Hepatocyte (in vitro differentiated cells): ENCODE measurements at regions not wholly inside any gene's neighbourhood (a gene's known extent, or its start where the extent isn't known, plus 50 kb on each side); places are given as distances from the start of the nearest gene placed in this dataset.

ENCODE experiments used
- DNase-seq: peaks from one replicate; pipeline ENCODE4 v3.0.0-alpha.2; 2016; ENCODE audit warnings: low spot score
- H2AFZ ChIP-seq: fragments of 200-600 bp; sonication (generic); 2 replicates; pipeline ENCODE4 v1.6.0; 2016; ENCODE audit warnings: antibody characterized with exemption, mild to moderate bottlenecking
- H3K27ac ChIP-seq: fragments of 200-600 bp; sonication (generic); 2 replicates; pipeline ENCODE4 v1.5.1; 2016; ENCODE audit warnings: mild to moderate bottlenecking
- H3K27me3 ChIP-seq: fragments of 200-600 bp; sonication (generic); 2 replicates; pipeline ENCODE4 v1.6.1; 2016
- H3K36me3 ChIP-seq: fragments of 200-600 bp; sonication (generic); replicated peaks from 2 replicates; pipeline ENCODE4 v1.5.1; 2016; ENCODE audit warnings: low read depth; ENCODE audit not compliant: insufficient read depth
- H3K4me1 ChIP-seq: fragments of 200-600 bp; sonication (generic); 2 replicates; pipeline ENCODE4 v1.5.1; 2016; ENCODE audit warnings: mild to moderate bottlenecking, moderate library complexity; ENCODE audit not compliant: insufficient read depth
- H3K4me2 ChIP-seq: fragments of 200-600 bp; sonication (generic); 2 replicates; pipeline ENCODE4 v1.6.0; 2016
- H3K4me3 ChIP-seq: fragments of 200-600 bp; sonication (generic); 2 replicates; pipeline ENCODE4 v1.5.1; 2016; ENCODE audit warnings: mild to moderate bottlenecking
- H3K79me2 ChIP-seq: fragments of 200-600 bp; sonication (generic); 2 replicates; pipeline ENCODE4 v1.6.0; 2017; ENCODE audit warnings: mild to moderate bottlenecking
- H3K9me2 ChIP-seq: fragments of 200-600 bp; sonication (generic); replicated peaks from 2 replicates; pipeline ENCODE4 v1.6.0; 2017; ENCODE audit warnings: mild to moderate bottlenecking; ENCODE audit not compliant: insufficient read depth
- H3K9me3 ChIP-seq: fragments of 200-600 bp; sonication (generic); 2 replicates; pipeline ENCODE4 v1.5.1; 2016; ENCODE audit warnings: low read depth, mild to moderate bottlenecking
- H4K20me1 ChIP-seq: fragments of 200-600 bp; sonication (generic); 2 replicates; pipeline ENCODE4 v1.6.0; 2016; ENCODE audit warnings: mild to moderate bottlenecking; ENCODE audit not compliant: insufficient read depth, poor library complexity, severe bottlenecking
- CTCF ChIP-seq: fragments of 200-600 bp; sonication (generic); IDR thresholded peaks from 2 replicates; pipeline ENCODE4 v1.5.1; 2016; ENCODE audit warnings: antibody characterized with exemption, mild to moderate bottlenecking; ENCODE audit not compliant: poor library complexity
- EZH2 ChIP-seq: fragments of 200-600 bp; sonication (generic); IDR thresholded peaks from 2 replicates; pipeline ENCODE4 v1.6.1; 2016; ENCODE audit warnings: antibody characterized with exemption, mild to moderate bottlenecking, borderline replicate concordance
- EZH2phosphoT487 ChIP-seq: fragments of 200-600 bp; sonication (generic); IDR thresholded peaks from one replicate; pipeline ENCODE4 v1.6.1; 2018; ENCODE audit warnings: antibody characterized with exemption, mild to moderate bottlenecking, low read depth, moderate library complexity; ENCODE audit not compliant: unreplicated experiment, severe bottlenecking
- WGBS: methylation state at CpG from one replicate; pipeline ENCODE4 v1.1.6; 2016; ENCODE audit warnings: low lambda C conversion rate; ENCODE audit errors: missing lambda C conversion rate; 5-methylcytosine and 5-hydroxymethylcytosine counted together

GRCh38 chr1:157368363-157368762, 184.0 kb downstream of the FCRL5 start:
- TF ChIP-seq CTCF (no peak), EZH2phosphoT487 (no peak), EZH2 (no peak)
- Histone ChIP-seq H3K4me1 (peaks cover 11% of the 10 kb centered on the region), H4K20me1 (no peaks in the 10 kb centered on the region), H3K9me3 (no peaks in the 10 kb centered on the region), H3K79me2 (no peaks in the 10 kb centered on the region), H2AFZ (no peak overlapping the region), H3K4me3 (no peak overlapping the region), H3K4me2 (no peak overlapping the region), H3K9me2 (no peaks in the 10 kb centered on the region), H3K27me3 (no peaks in the 10 kb centered on the region), H3K27ac (peak overlapping the region; percentile 17), H3K36me3 (no peaks in the 10 kb centered on the region)
- no peak for DNase-seq
- WGBS = 51% methylated on average over 2 of the region's 2 CpGs

- Histone ChIP-seq H3K9me2 (no peaks in the 10 kb centered on the region), H3K27ac (peak overlapping the region; percentile 61), H3K4me1 (peaks cover 11% of the 10 kb centered on the region), H3K4me3 (no peak overlapping the region), H3K36me3 (no peaks in the 10 kb centered on the region), H4K20me1 (no peaks in the 10 kb centered on the region), H3K27me3 (no peaks in the 10 kb centered on the region), H2AFZ (no peak overlapping the region), H3K4me2 (peak overlapping the region; percentile 32), H3K9me3 (no peaks in the 10 kb centered on the region), H3K79me2 (no peaks in the 10 kb centered on the region)
- no peak for TF ChIP-seq EZH2phosphoT487
- TF ChIP-seq CTCF = no peak
- no peak for TF ChIP-seq EZH2
- DNase-seq = no peak
Observed at GRCh38 chr1:157367870-157368269, 184.4 kb downstream of the FCRL5 start.

GRCh38 chr1:157367091-157367739, 185.1 kb downstream of the FCRL5 start:
- H3K36me3 ChIP-seq = no peaks in the 10 kb centered on the region
- no peaks in the 10 kb centered on the region for H4K20me1 ChIP-seq
- no peaks in the 10 kb centered on the region for H3K27me3 ChIP-seq
- peaks cover 11% of the 10 kb centered on the region for H3K4me1 ChIP-seq
- H2AFZ ChIP-seq = no peak overlapping the region
- H3K9me3 ChIP-seq = no peaks in the 10 kb centered on the region
- no peak overlapping the region for H3K4me3 ChIP-seq
- no peaks in the 10 kb centered on the region for H3K79me2 ChIP-seq
- peak overlapping the region; percentile 61 for H3K27ac ChIP-seq
- no peak for TF ChIP-seq EZH2phosphoT487
- no peak for TF ChIP-seq CTCF
- no peak for TF ChIP-seq EZH2
- DNase-seq = no peak
- WGBS = 77% methylated on average over 3 of the region's 3 CpGs
- no peaks in the 10 kb centered on the region for H3K9me2 ChIP-seq
- peak overlapping the region; percentile 32 for H3K4me2 ChIP-seq
